Body of pancreas (tissue), 4 donors: ENCODE measurements at regions not wholly inside any gene's neighbourhood (a gene's known extent, or its start where the extent isn't known, plus 50 kb on each side); places are given as distances from the start of the nearest gene placed in this dataset.

ENCODE experiments used
- POLR2A ChIP-seq, 3 donors: fragments of 450-650 bp; IDR thresholded peaks; one replicate each; pipeline ENCODE4 v1.6.1; 2016; ENCODE audit warnings: antibody characterized with exemption in 3 of 3, mild to moderate bottlenecking in 2 of 3
- TF ChIP-seq, protein P1 (sequence below), 7 experiments: fragments of 450-650 bp in 4 of 7; fragments of 200-600 bp in 3 of 7; sonication (generic) in 3 of 7; IDR thresholded peaks; one replicate each; pipeline ENCODE4 v1.5.1; 2016 to 2019; ENCODE audit warnings: antibody characterized with exemption in 7 of 7

DNA sequence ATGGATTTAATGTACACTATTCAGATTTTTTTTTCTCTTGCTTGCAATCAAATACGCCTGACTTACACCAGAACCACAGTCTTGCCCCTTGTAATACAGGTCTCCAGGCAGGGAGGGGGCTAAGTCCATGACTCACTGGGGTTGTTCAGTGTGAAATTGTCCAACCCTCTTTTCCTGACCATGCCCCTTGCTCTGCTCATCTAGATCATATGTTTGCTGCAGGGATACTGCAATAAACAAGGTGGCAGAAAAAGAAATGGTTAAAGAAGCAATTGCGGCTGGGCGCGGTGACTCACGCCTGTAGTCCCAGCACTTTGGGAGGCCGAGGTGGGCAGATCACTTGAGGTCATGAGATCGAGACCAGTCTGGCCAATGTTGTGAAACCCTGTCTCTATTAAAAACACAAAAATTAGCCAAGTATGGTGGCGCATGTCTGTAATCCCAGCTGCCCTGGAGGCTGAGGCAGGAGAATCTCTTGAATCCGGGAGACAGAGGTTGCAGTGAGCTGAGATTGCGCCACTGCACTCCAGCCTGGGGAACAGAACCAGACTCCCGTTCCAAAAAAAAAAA is 85.5 kb downstream of the TMEM130 start:
- TF ChIP-seq, protein P1, sequence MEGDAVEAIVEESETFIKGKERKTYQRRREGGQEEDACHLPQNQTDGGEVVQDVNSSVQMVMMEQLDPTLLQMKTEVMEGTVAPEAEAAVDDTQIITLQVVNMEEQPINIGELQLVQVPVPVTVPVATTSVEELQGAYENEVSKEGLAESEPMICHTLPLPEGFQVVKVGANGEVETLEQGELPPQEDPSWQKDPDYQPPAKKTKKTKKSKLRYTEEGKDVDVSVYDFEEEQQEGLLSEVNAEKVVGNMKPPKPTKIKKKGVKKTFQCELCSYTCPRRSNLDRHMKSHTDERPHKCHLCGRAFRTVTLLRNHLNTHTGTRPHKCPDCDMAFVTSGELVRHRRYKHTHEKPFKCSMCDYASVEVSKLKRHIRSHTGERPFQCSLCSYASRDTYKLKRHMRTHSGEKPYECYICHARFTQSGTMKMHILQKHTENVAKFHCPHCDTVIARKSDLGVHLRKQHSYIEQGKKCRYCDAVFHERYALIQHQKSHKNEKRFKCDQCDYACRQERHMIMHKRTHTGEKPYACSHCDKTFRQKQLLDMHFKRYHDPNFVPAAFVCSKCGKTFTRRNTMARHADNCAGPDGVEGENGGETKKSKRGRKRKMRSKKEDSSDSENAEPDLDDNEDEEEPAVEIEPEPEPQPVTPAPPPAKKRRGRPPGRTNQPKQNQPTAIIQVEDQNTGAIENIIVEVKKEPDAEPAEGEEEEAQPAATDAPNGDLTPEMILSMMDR (IDR thresholded peaks at IDR 0.05): no peak
- no peak for TF ChIP-seq POLR2A (IDR thresholded peaks at IDR 0.05)
